Neural cell (in vitro differentiated cells): ENCODE measurements at regions not wholly inside any gene's neighbourhood (a gene's known extent, or its start where the extent isn't known, plus 50 kb on each side); places are given as distances from the start of the nearest gene placed in this dataset.

Experiments used
- EZH2 ChIP-seq: fragments of 200-600, 300-800 bp; shearing (Covaris generic), sonication (generic); IDR thresholded peaks from 2 replicates; pipeline ENCODE4 v1.6.1; 2014; ENCODE audit warnings: antibody characterized with exemption, low read length, borderline replicate concordance, mild to moderate bottlenecking; ENCODE audit not compliant: insufficient read depth, poor library complexity, severe bottlenecking
- RAD21 ChIP-seq: fragments of 450-650 bp; conservative IDR thresholded peaks from 2 replicates; pipeline ENCODE4 v1.6.1; 2014; ENCODE audit warnings: antibody characterized with exemption, mild to moderate bottlenecking, moderate library complexity

DNA sequence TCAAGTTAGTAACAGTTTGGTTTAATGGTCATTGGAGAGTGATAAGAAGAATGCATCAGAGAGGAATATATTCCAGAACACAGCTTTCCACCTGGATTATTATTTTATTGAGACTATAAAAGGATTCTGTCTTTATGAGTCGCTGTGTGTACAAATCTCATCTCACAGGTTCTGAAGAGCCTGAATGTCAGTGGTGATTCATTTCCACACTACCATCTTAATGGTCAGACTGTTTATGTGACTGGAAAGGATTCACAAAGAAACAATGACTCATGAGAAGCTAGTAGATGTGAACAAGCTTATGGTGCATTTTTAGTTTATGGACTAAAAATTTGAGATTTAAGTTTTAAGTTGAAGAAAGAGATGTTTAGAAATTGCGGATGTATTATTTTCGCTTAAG, 685.4 kb upstream of the NRXN1 start:
- TF ChIP-seq EZH2 (no peak), RAD21 (no peak)
